Omental fat pad (tissue), 3 donors: ENCODE measurements at regions not wholly inside any gene's neighbourhood (a gene's known extent, or its start where the extent isn't known, plus 50 kb on each side); places are given as distances from the start of the nearest gene placed in this dataset.
"Not testable (repeated sequence)": the region's sequence is repeated elsewhere in the genome, so short reads cannot be mapped to it uniquely, and the experiment has no call there.

Experiments used
- ATAC-seq: fragments of 150-250 bp; one replicate; pipeline ENCODE4 v1.9.1; 2016; ENCODE audit warnings: mild to moderate bottlenecking, moderate library complexity; ENCODE audit not compliant: low FRiP score
- DNase-seq: peaks from one replicate; pipeline ENCODE4 v3.0.0-alpha.2; 2019; ENCODE audit warnings: low spot score
- TF ChIP-seq, protein P1 (sequence below), 3 donors: fragments of 450-650 bp; IDR thresholded peaks; one replicate each; pipeline ENCODE4 v1.5.1; 2016 to 2017; ENCODE audit warnings: antibody characterized with exemption in 3 of 3, mild to moderate bottlenecking in 3 of 3, moderate library complexity in 2 of 3

DNA sequence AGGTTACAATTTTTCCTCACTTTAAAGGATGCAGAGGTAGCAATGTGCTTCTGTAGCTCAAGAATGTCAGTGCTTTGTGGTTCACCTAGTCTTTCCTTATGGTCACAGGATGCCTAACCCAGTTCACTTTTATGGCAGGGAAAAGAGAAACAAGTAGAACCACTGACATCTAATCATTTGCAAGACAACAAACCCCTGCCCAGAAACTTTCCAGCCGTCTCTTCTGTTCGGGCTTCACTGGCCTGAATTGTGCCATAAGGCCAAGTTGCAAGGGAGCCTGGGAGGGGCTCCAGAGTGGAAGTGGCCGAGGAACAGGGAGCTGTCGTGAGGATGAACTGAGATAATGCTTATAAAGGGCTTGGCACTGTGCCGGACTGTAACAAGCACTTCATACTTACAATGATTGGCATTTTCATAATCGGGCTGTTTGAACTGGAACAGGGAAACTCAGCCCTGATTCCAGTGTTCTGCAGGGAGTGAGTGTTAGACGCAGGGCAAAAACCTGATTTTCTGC, 212.6 kb downstream of the BCAS1 start:
- no peak for ATAC-seq
- DNase-seq, result no peak
- TF ChIP-seq, protein P1, sequence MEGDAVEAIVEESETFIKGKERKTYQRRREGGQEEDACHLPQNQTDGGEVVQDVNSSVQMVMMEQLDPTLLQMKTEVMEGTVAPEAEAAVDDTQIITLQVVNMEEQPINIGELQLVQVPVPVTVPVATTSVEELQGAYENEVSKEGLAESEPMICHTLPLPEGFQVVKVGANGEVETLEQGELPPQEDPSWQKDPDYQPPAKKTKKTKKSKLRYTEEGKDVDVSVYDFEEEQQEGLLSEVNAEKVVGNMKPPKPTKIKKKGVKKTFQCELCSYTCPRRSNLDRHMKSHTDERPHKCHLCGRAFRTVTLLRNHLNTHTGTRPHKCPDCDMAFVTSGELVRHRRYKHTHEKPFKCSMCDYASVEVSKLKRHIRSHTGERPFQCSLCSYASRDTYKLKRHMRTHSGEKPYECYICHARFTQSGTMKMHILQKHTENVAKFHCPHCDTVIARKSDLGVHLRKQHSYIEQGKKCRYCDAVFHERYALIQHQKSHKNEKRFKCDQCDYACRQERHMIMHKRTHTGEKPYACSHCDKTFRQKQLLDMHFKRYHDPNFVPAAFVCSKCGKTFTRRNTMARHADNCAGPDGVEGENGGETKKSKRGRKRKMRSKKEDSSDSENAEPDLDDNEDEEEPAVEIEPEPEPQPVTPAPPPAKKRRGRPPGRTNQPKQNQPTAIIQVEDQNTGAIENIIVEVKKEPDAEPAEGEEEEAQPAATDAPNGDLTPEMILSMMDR (IDR thresholded peaks at IDR 0.05), result no peak

DNA sequence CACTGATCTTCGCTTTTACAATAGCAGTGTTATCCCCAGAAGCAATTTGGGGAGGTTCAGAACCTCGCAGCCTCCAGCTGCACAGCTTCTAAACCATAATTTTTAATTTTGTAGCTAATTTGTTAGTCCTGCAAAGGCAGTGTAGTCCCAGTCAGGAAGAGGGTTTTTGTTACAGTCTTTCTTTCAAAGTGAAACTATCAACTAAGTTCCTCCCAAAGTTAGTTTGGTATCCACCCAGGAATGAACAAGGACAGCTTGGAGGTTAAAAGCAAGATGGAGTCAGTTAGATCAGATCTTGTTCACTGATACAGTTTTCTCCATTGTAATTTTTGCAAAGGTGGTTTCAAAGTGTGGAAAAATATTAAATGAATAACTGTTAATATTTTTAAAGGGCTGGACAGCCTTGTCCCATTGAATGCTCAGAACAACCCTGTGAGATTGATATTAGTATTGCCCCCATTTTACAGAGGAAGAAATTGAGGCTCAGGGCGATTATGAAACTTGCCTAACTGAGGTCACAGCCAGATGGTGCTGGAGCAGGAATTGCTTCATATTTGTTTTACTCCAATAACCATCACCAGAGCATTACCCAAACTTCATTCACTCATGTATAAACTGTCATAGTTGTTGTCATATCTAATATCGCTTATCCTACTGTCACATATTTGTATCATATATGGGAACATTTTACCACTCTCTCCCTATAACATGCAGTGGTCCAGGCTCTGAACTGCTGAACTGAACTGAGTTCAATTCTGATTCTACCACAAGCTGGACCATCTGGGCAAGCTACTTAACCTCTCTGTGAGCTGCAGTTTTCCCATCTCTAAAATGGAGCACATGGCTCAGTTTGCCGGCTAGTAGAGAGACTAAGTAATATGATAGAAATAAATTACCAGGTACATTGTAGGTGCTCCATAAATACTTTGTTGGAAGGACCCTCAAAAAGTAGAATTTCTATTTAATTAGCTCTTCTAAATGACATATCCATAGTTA, 213.8 kb downstream of the BCAS1 start:
- DNase-seq, result no peak
- ATAC-seq, result no peak
- TF ChIP-seq, protein P1 (IDR thresholded peaks at IDR 0.05), result no peak

- TF ChIP-seq, protein P1 (IDR thresholded peaks at IDR 0.05), result no peak
- DNase-seq, result no peak
- ATAC-seq, result no peak
These were observed 214.7 kb downstream of the BCAS1 start for GRCh38 chr20:53855733-53856132.

GRCh38 chr20:53854609-53854926, 215.8 kb downstream of the BCAS1 start:
- ATAC-seq, DNase-seq: not testable (repeated sequence)

DNA sequence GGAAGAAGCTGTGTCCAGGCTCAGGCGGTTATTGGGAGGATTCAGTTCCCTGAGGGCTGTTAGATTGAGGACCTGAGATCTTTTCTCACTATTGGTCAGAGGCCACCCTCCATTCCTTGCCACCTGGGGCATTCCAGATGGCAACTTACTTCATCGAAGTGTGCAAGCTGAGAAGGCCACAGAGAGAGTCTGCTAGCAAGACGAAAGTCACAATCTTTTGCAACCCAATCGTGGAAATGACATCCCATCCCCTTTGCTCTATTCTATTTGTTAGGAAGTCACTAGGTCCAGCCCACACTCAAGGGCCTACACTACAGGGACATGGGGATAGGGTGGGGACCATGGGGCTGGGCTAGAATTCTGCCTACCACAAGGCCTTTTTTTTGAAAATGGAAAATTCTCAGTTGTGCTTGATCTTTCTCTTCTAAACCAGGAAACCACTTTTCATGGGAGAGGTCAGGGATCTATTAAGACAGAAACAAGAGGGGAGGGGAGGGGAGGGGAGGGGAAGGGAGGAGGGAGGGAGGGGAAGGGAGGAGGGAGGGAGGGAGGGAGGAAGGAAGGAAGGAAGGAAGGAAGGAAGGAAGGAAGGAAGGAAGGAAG, 217.2 kb downstream of the BCAS1 start:
- TF ChIP-seq, protein P1 (IDR thresholded peaks at IDR 0.05), result no peak
- ATAC-seq, result no peak
- no peak for DNase-seq

DNA sequence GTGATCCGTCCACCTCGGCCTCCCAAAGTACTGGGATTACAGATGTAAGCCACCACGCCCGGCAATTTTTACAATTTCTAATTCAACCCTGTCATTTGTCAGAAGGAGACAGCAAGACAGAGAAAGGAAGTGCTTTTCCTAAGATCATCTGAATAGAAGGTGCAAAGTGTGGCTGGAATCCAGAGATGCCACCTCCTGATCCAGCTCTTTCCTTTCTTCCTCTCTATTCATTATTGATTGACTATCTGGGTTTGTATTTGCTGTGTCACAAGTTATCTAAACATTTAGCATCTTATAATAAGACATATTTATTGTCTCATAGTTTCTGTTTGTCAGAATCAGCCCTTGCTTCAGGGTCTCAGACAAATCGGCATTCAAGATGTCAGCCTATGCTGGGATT, 217.7 kb downstream of the BCAS1 start:
- ATAC-seq, result no peak
- TF ChIP-seq, protein P1 (IDR thresholded peaks at IDR 0.05), result no peak
- no peak for DNase-seq

- ATAC-seq (no peak), DNase-seq (no peak)
- TF ChIP-seq, protein P1 (IDR thresholded peaks at IDR 0.05), result no peak
These were observed 218.4 kb downstream of the BCAS1 start for GRCh38 chr20:53852014-53852413.
